ENCODE measurements at regions not wholly inside any gene's neighbourhood (a gene's known extent, or its start where the extent isn't known, plus 50 kb on each side); places are given as distances from the start of the nearest gene placed in this dataset.

DNA sequence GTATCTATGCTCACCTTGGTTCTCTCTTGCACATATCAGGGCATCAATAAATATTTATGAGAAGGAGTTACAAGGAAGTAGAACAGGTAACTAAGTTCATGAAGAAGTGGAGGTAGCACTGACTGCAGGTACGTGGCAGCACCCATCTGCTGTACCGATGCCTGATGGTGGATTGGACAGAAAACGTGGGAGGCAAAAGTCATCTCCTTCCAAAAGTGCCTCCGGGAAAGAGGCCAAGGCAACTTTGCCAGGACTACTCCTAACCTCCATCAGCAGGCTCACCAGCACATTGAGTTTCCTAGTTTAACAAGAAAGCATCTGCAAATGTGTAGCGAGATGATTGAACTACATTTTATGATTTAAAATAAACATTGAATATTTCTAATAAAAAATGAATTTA lies 248.8 kb downstream of the ANKRD7 start:
- Histone ChIP-seq H3K9ac (ENCODE audit: low read length) (no peak overlapping the region), H3K27me3 (ENCODE audit: low read depth, low read length) (no peaks in the 10 kb centered on the region), H3K79me2 (ENCODE audit: low read length) (no peaks in the 10 kb centered on the region), H2AFZ (ENCODE audit: low read depth, low read length) (no peak overlapping the region), H3K4me3 (ENCODE audit: low read length) (no peak overlapping the region), H3K36me3 (replicated peaks; ENCODE audit: low read depth, low read length) (no peaks in the 10 kb centered on the region), H3K4me2 (ENCODE audit: low read length) (no peak overlapping the region), H3K4me1 (ENCODE audit: low read length) (no peaks in the 10 kb centered on the region), H3K27ac (ENCODE audit: low read length) (no peak overlapping the region), H3K9me3 (ENCODE audit: insufficient read depth, low read length) (no peaks in the 10 kb centered on the region), H4K20me1 (ENCODE audit: insufficient read depth, low read length) (no peaks in the 10 kb centered on the region)
- TF ChIP-seq, protein P1, sequence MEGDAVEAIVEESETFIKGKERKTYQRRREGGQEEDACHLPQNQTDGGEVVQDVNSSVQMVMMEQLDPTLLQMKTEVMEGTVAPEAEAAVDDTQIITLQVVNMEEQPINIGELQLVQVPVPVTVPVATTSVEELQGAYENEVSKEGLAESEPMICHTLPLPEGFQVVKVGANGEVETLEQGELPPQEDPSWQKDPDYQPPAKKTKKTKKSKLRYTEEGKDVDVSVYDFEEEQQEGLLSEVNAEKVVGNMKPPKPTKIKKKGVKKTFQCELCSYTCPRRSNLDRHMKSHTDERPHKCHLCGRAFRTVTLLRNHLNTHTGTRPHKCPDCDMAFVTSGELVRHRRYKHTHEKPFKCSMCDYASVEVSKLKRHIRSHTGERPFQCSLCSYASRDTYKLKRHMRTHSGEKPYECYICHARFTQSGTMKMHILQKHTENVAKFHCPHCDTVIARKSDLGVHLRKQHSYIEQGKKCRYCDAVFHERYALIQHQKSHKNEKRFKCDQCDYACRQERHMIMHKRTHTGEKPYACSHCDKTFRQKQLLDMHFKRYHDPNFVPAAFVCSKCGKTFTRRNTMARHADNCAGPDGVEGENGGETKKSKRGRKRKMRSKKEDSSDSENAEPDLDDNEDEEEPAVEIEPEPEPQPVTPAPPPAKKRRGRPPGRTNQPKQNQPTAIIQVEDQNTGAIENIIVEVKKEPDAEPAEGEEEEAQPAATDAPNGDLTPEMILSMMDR (IDR thresholded peaks at IDR 0.05; ENCODE audit: low read depth, low read length), result no peak
- TF ChIP-seq EZH2phosphoT487 (IDR thresholded peaks at IDR 0.05; ENCODE audit: low read depth), result no peak

DNA sequence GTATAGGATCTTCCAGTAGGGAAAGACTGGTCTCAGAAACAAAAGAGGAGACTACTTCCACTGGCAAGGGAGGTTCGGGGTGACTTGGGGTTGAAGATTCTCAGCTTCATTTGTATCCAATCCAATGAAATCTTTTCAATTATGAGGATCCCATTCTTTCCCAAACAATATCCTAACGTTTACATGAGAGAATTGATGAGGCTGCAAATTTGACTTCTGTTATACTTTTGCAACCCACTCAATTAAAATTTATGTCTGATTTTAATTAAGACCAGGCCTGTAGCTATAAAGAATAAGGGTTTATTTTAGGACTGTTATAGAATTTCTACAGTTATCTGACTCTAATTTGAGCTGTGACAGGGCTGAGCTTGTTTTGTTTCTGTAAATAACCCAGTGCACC lies 251.5 kb downstream of the ANKRD7 start:
- Histone ChIP-seq H3K4me3 (ENCODE audit: low read length) (no peak overlapping the region), H3K9me3 (ENCODE audit: insufficient read depth, low read length) (peaks cover 8% of the 10 kb centered on the region; the same call in 1 of the 2 replicates)
- TF ChIP-seq, protein P1 (IDR thresholded peaks at IDR 0.05; ENCODE audit: low read depth, low read length), result no peak
- no peak for TF ChIP-seq EZH2phosphoT487 (IDR thresholded peaks at IDR 0.05; ENCODE audit: low read depth)

DNA sequence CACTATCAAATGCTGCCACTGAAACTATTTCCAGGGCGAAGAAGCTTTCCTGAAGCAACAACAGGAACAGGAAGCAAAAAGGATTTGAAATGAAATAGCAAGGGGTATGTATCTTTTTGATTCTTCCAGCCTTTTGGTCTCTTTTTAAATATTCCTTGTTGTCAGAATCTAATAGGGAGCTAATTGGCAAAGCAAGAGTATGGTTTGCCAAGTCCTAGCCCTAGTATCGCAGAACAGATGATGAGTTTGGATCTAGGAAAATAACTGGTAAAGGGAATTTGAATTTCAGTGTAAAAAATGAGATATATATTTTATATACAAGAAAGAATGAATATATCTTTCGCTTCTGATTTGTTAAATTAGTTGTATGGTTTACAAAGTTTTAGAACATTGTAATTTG lies 252.5 kb downstream of the ANKRD7 start:
- H3K79me2 ChIP-seq (ENCODE audit: low read length), result no peaks in the 10 kb centered on the region
- H3K4me1 ChIP-seq (ENCODE audit: low read length), result no peaks in the 10 kb centered on the region
- no peak overlapping the region for H3K9ac ChIP-seq (ENCODE audit: low read length)
- H2AFZ ChIP-seq (ENCODE audit: low read depth, low read length), result no peak overlapping the region
- no peak overlapping the region for H3K4me2 ChIP-seq (ENCODE audit: low read length)
- H3K27ac ChIP-seq (ENCODE audit: low read length), result no peak overlapping the region
- H3K9me3 ChIP-seq (ENCODE audit: insufficient read depth, low read length), result peaks cover 11% of the 10 kb centered on the region; the same call in 1 of the 2 replicates
- H4K20me1 ChIP-seq (ENCODE audit: insufficient read depth, low read length), result no peaks in the 10 kb centered on the region
- TF ChIP-seq, protein P1 (IDR thresholded peaks at IDR 0.05; ENCODE audit: low read depth, low read length), result no peak
- TF ChIP-seq EZH2phosphoT487 (IDR thresholded peaks at IDR 0.05; ENCODE audit: low read depth), result no peak
- peaks cover 3% of the 10 kb centered on the region for H3K36me3 ChIP-seq (replicated peaks; ENCODE audit: low read depth, low read length)
- H3K4me3 ChIP-seq (ENCODE audit: low read length), result no peak overlapping the region
- H3K27me3 ChIP-seq (ENCODE audit: low read depth, low read length), result no peaks in the 10 kb centered on the region

More for the DNA sequence above, 251.5 kb downstream of the ANKRD7 start:
- H3K9ac ChIP-seq (ENCODE audit: low read length), result no peak overlapping the region
- no peaks in the 10 kb centered on the region for H4K20me1 ChIP-seq (ENCODE audit: insufficient read depth, low read length)
- no peak overlapping the region for H2AFZ ChIP-seq (ENCODE audit: low read depth, low read length)
- H3K27ac ChIP-seq (ENCODE audit: low read length), result no peak overlapping the region
- no peaks in the 10 kb centered on the region for H3K36me3 ChIP-seq (replicated peaks; ENCODE audit: low read depth, low read length)
- H3K4me1 ChIP-seq (ENCODE audit: low read length), result no peaks in the 10 kb centered on the region
- H3K4me2 ChIP-seq (ENCODE audit: low read length), result no peak overlapping the region
- H3K27me3 ChIP-seq (ENCODE audit: low read depth, low read length), result no peaks in the 10 kb centered on the region
- no peaks in the 10 kb centered on the region for H3K79me2 ChIP-seq (ENCODE audit: low read length)

DNA sequence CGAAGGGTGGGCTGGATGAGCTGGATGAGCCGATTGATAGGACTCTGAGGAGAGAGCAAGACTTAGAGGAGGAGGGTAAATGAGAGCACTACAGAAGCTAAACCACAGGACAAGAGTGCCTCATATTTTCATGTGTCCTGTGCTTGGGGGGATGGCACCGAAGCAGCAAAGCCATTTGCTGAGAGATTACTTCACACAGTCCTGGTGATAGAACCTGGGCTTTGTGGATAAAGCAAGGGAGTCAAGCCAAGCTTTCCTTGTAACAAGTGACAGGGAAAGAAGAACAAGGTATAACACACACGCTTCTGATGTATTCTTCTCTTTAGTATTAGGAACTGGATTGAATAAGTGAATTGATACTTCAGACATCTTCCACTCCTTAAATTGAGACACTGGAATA lies 253.7 kb downstream of the ANKRD7 start:
- Histone ChIP-seq H3K9ac (ENCODE audit: low read length) (no peak overlapping the region), H3K9me3 (ENCODE audit: insufficient read depth, low read length) (peaks cover 11% of the 10 kb centered on the region; the same call in 1 of the 2 replicates), H3K4me1 (ENCODE audit: low read length) (no peaks in the 10 kb centered on the region), H3K27me3 (ENCODE audit: low read depth, low read length) (no peaks in the 10 kb centered on the region), H3K36me3 (replicated peaks; ENCODE audit: low read depth, low read length) (peaks cover 3% of the 10 kb centered on the region), H3K4me3 (ENCODE audit: low read length) (no peak overlapping the region), H3K4me2 (ENCODE audit: low read length) (no peak overlapping the region), H2AFZ (ENCODE audit: low read depth, low read length) (no peak overlapping the region), H4K20me1 (ENCODE audit: insufficient read depth, low read length) (no peaks in the 10 kb centered on the region), H3K27ac (ENCODE audit: low read length) (no peak overlapping the region), H3K79me2 (ENCODE audit: low read length) (no peaks in the 10 kb centered on the region)
- TF ChIP-seq EZH2phosphoT487 (IDR thresholded peaks at IDR 0.05; ENCODE audit: low read depth), result no peak
- TF ChIP-seq, protein P1 (IDR thresholded peaks at IDR 0.05; ENCODE audit: low read depth, low read length), result no peak

All from OCI-LY3 (cell line).